Jurkat, Clone E6-1 (cell line): ENCODE measurements at regions not wholly inside any gene's neighbourhood (a gene's known extent, or its start where the extent isn't known, plus 50 kb on each side); places are given as distances from the start of the nearest gene placed in this dataset.
A peak's percentile ranks its signal among the peaks of the same experiment; 100 is the strongest.

ENCODE experiments used
- DNase-seq: peaks from one replicate; pipeline ENCODE4 v3.0.0-alpha.2; 2011; ENCODE audit warnings: low read depth, low spot score
- H3K4me3 ChIP-seq: 2 replicates; pipeline ENCODE4 v1.5.1; 2011; ENCODE audit warnings: mild to moderate bottlenecking, low read length, control low read depth, moderate library complexity

GRCh38 chrY:21135591-21135990, 375.5 kb upstream of the RBMY1B start:
- DNase-seq: no peak

GRCh38 chrY:21138056-21138758, 372.9 kb upstream of the RBMY1B start:
- peak; percentile 5 for DNase-seq
- no peak overlapping the region for H3K4me3 ChIP-seq

More at GRCh38 chrY:21135591-21135990, 375.5 kb upstream of the RBMY1B start:
- H3K4me3 ChIP-seq: no peak overlapping the region

- H3K4me3 ChIP-seq: no peak overlapping the region
- no peak for DNase-seq
Measured at GRCh38 chrY:21146331-21146730, 364.8 kb upstream of the RBMY1B start.

GRCh38 chrY:21149971-21150370, 361.2 kb upstream of the RBMY1B start:
- DNase-seq: no peak
- H3K4me3 ChIP-seq: no peak overlapping the region

- DNase-seq: no peak
- H3K4me3 ChIP-seq: no peak overlapping the region
Measured at GRCh38 chrY:21169821-21170220, 341.3 kb upstream of the RBMY1B start.

- no peak for DNase-seq
- no peak overlapping the region for H3K4me3 ChIP-seq
Measured at GRCh38 chrY:21174697-21175463, 336.3 kb upstream of the RBMY1B start.

- DNase-seq: no peak
Measured at GRCh38 chrY:21175505-21175904, 335.6 kb upstream of the RBMY1B start.

GRCh38 chrY:21177306-21177800, 333.8 kb upstream of the RBMY1B start:
- no peak for DNase-seq
- H3K4me3 ChIP-seq: no peak overlapping the region

More at GRCh38 chrY:21175505-21175904, 335.6 kb upstream of the RBMY1B start:
- no peak overlapping the region for H3K4me3 ChIP-seq

- DNase-seq: no peak
- no peak overlapping the region for H3K4me3 ChIP-seq
Measured at GRCh38 chrY:21178281-21178680, 332.9 kb upstream of the RBMY1B start.

- H3K4me3 ChIP-seq: no peak overlapping the region
- DNase-seq: peak; percentile 54
Measured at GRCh38 chrY:21180921-21181320, 330.2 kb upstream of the RBMY1B start.

GRCh38 chrY:21184271-21184670, 326.9 kb upstream of the RBMY1B start:
- DNase-seq: no peak
- H3K4me3 ChIP-seq: no peak overlapping the region

- DNase-seq: no peak
Measured at GRCh38 chrY:21185419-21186105, 325.6 kb upstream of the RBMY1B start.

GRCh38 chrY:21192694-21193093, 318.4 kb upstream of the RBMY1B start:
- DNase-seq: no peak

More at GRCh38 chrY:21185419-21186105, 325.6 kb upstream of the RBMY1B start:
- H3K4me3 ChIP-seq: no peak overlapping the region

GRCh38 chrY:21200246-21200645, 310.9 kb upstream of the RBMY1B start:
- H3K4me3 ChIP-seq: no peak overlapping the region
- DNase-seq: no peak

More at GRCh38 chrY:21192694-21193093, 318.4 kb upstream of the RBMY1B start:
- no peak overlapping the region for H3K4me3 ChIP-seq

GRCh38 chrY:21227849-21228248, 283.3 kb upstream of the RBMY1B start:
- H3K4me3 ChIP-seq: no peak overlapping the region

GRCh38 chrY:21240221-21240620, 270.9 kb upstream of the RBMY1B start:
- H3K4me3 ChIP-seq: no peak overlapping the region
- no peak for DNase-seq

More at GRCh38 chrY:21227849-21228248, 283.3 kb upstream of the RBMY1B start:
- DNase-seq: no peak

GRCh38 chrY:21240662-21241310, 270.4 kb upstream of the RBMY1B start:
- no peak overlapping the region for H3K4me3 ChIP-seq
- no peak for DNase-seq

GRCh38 chrY:21242793-21243192, 268.3 kb upstream of the RBMY1B start:
- DNase-seq: no peak
- H3K4me3 ChIP-seq: no peak overlapping the region

- DNase-seq: no peak
- no peak overlapping the region for H3K4me3 ChIP-seq
Measured at GRCh38 chrY:21246780-21247179, 264.4 kb upstream of the RBMY1B start.
